Kidney epithelial cell (primary cell): ENCODE measurements at regions not wholly inside any gene's neighbourhood (a gene's known extent, or its start where the extent isn't known, plus 50 kb on each side); places are given as distances from the start of the nearest gene placed in this dataset.

Experiments
- DNase-seq: peaks from one replicate; pipeline ENCODE4 v3.0.0-alpha.2; 2010; ENCODE audit warnings: low read depth
- H3K27me3 ChIP-seq: 2 replicates; pipeline ENCODE4 v1.6.0; 2011; ENCODE audit warnings: low read length; ENCODE audit not compliant: control insufficient read depth, insufficient read depth
- H3K36me3 ChIP-seq: 2 replicates; pipeline ENCODE4 v1.5.1; 2011; ENCODE audit warnings: low read length; ENCODE audit not compliant: control insufficient read depth, insufficient read depth
- H3K4me3 ChIP-seq: 2 replicates; pipeline ENCODE4 v1.5.1; 2011; ENCODE audit warnings: low read depth, mild to moderate bottlenecking, control low read depth, low read length
- TF ChIP-seq, protein P1 (sequence below): IDR thresholded peaks from 2 replicates; pipeline ENCODE4 v1.5.1; 2011; ENCODE audit warnings: mild to moderate bottlenecking, moderate library complexity, low read length, control low read depth, inconsistent platforms; ENCODE audit not compliant: insufficient read depth, poor library complexity, severe bottlenecking

DNA sequence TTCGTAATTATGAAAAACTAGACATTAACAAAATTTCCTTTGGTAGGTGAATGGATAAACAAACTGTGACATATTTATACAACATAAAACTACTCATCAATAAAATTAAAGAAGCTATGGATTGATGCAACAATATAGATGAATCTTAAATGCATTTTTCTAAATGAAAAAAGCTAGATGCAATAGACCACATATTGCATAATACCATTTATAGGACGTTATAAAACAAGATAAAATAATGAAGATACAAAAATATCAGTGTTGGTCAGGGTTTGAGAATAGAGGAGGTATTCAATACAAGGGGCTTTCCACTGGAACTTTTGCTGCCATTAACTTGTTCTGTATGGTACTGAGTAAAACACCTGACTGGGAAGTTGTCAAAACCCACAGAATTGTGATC lies 314.4 kb downstream of the GRB14 start:
- TF ChIP-seq, protein P1, sequence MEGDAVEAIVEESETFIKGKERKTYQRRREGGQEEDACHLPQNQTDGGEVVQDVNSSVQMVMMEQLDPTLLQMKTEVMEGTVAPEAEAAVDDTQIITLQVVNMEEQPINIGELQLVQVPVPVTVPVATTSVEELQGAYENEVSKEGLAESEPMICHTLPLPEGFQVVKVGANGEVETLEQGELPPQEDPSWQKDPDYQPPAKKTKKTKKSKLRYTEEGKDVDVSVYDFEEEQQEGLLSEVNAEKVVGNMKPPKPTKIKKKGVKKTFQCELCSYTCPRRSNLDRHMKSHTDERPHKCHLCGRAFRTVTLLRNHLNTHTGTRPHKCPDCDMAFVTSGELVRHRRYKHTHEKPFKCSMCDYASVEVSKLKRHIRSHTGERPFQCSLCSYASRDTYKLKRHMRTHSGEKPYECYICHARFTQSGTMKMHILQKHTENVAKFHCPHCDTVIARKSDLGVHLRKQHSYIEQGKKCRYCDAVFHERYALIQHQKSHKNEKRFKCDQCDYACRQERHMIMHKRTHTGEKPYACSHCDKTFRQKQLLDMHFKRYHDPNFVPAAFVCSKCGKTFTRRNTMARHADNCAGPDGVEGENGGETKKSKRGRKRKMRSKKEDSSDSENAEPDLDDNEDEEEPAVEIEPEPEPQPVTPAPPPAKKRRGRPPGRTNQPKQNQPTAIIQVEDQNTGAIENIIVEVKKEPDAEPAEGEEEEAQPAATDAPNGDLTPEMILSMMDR, result no peak
- DNase-seq, result no peak
- no peaks in the 10 kb centered on the region for H3K36me3 ChIP-seq
- H3K4me3 ChIP-seq, result no peak overlapping the region
- H3K27me3 ChIP-seq, result no peaks in the 10 kb centered on the region

DNA sequence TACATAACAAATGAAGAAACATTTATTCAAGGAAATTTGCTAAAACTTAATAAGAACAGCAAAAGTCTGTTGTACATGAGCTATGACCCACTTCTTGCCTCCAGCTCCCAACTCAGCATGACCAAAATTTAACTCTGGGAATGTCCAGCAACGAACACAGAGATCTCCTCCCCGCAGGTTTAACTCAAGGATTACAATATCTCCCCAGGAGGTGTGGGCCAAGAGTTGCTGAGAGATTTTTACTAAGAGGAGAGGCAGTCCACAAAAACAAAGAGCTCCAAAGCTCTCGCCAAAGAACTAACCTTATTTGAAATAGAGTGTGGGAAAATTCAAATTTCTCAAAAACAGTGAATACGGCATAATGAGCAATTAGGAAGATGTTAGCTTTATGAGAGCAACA lies 318.5 kb downstream of the GRB14 start:
- H3K27me3 ChIP-seq, result no peaks in the 10 kb centered on the region
- TF ChIP-seq, protein P1, result no peak
- no peak for DNase-seq
- no peaks in the 10 kb centered on the region for H3K36me3 ChIP-seq
- no peak overlapping the region for H3K4me3 ChIP-seq

DNA sequence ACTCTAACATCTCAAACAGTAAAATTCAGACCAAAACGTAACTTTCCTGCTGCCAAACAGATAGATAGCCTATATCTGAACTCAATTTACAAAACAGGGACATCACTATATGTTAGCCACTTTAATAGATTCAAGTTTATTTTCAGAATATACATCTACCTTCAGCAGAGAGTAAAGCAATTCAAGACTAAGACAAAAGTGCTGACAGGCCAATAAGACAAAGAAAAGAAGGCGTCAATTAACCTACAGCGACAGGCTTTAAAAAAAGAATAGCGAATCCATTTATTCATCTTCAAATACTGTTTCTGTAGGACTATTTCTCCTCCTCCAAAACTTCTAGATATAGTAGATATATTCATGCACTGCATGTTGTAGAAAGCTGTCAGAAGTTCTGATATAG lies 333.0 kb downstream of the GRB14 start:
- Histone ChIP-seq H3K4me3 (no peak overlapping the region), H3K27me3 (no peaks in the 10 kb centered on the region), H3K36me3 (no peaks in the 10 kb centered on the region)
- TF ChIP-seq, protein P1, result no peak
- no peak for DNase-seq

DNA sequence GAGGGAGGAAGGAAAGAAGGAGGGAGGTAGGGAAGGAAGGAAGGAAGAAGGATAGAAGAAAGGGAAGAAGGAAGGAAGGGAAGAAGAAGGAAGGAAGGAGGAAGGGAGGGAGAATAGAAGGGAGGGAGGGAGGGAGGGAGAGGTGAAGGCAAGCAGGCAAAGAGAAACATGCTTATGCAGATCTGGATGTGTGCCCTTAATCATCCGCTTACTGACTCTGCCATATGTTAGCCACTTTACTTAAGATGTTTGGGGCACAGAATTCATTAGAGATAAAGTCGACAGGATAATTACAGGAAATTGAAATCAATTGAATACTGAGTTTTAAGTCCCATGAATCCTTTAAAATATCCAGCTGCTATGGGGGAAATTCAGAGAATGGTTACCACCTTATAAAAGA lies 334.2 kb downstream of the GRB14 start:
- Histone ChIP-seq H3K36me3 (no peaks in the 10 kb centered on the region), H3K27me3 (no peaks in the 10 kb centered on the region), H3K4me3 (no peak overlapping the region)
- TF ChIP-seq, protein P1, result no peak
- DNase-seq, result no peak

DNA sequence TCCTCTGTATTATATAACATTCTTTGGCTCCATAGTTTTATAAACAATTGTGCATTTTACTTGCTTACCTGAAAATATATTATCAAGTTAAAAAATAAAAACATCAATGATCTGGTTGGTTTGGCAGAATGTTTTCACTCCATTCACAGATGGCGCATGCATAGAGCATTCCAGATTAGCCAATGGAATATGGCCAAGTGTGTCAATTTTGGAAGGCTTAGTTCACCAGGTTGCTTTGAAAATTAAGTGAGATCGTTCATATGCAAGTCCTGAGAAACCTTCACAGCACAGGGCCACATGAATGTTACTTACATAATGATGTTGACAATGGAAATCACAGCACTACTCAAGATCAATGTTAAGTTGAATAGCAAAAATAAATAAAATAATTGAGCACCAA lies 335.7 kb downstream of the GRB14 start:
- Histone ChIP-seq H3K36me3 (no peaks in the 10 kb centered on the region), H3K27me3 (no peaks in the 10 kb centered on the region), H3K4me3 (no peak overlapping the region)
- DNase-seq, result no peak
- TF ChIP-seq, protein P1, result no peak

DNA sequence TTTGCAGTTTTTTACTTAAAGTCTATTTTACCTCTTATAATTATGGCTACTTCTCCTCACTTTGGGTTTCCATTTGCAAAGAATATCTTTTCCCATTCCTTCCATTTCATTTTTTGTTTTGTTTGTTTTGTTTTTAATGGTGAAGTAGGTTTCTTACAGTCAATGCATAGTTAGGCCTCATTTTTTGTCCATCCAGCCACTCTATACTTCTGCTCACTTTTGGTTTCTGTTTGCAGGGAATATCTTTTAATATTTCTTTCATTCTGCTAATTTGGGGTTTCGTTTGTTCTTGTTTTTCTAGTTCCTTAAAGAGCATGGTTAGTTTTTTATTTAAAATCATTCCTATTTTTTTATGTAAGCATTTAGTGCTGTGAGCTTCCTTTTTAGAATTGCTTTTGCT lies 339.4 kb downstream of the GRB14 start:
- Histone ChIP-seq H3K36me3 (no peaks in the 10 kb centered on the region), H3K4me3 (no peak overlapping the region), H3K27me3 (no peaks in the 10 kb centered on the region)
- DNase-seq, result no peak
- TF ChIP-seq, protein P1, result no peak
